ENCODE measurements at regions not wholly inside any gene's neighbourhood (a gene's known extent, or its start where the extent isn't known, plus 50 kb on each side); places are given as distances from the start of the nearest gene placed in this dataset.

- Histone ChIP-seq H3K27ac (ENCODE audit: low read depth, low read length, poor library complexity, severe bottlenecking) (no peak overlapping the region), H3K79me2 (ENCODE audit: insufficient read depth, low read depth, low read length) (no peaks in the 10 kb centered on the region), H4K20me1 (ENCODE audit: insufficient read depth, low read length) (no peaks in the 10 kb centered on the region), H2AFZ (ENCODE audit: low read length) (no peak overlapping the region), H3K4me3 (ENCODE audit: low read depth, low read length, poor library complexity, severe bottlenecking) (no peak overlapping the region), H3K9me2 (ENCODE audit: insufficient read depth, low read length) (no peaks in the 10 kb centered on the region), H3K9me3 (ENCODE audit: low read length) (no peaks in the 10 kb centered on the region), H3K36me3 (ENCODE audit: insufficient read depth, low read length) (no peaks in the 10 kb centered on the region), H3K4me1 (ENCODE audit: insufficient read depth, low read length, poor library complexity, severe bottlenecking) (no peaks in the 10 kb centered on the region), H3K4me2 (ENCODE audit: low read length) (no peak overlapping the region)
- CTCF ChIA-PET (ENCODE audit: unreplicated experiment) = no interaction called here
- intact Hi-C loops (cut with micrococcal nuclease; ENCODE audit: unreplicated experiment) = no loop called here
- DNase-seq (ENCODE audit: low spot score) = no peak
- no TSS peak for BruUV-seq (replicated peaks)
- no peak for TF ChIP-seq EZH2phosphoT487 (IDR thresholded peaks at IDR 0.05; ENCODE audit: borderline replicate concordance, low read depth, low read length)
- TF ChIP-seq CTCF (conservative IDR thresholded peaks at IDR 0.05; ENCODE audit: low read length) = no peak
- POLR2A ChIA-PET = no interaction called here
Measured at GRCh38 chr4:151993521-151993920, 232.7 kb upstream of the GATB start.

GRCh38 chr4:151992332-151993154 is 231.7 kb upstream of the GATB start:
- H3K4me1 ChIP-seq (ENCODE audit: insufficient read depth, low read length, poor library complexity, severe bottlenecking) = no peaks in the 10 kb centered on the region
- H3K4me3 ChIP-seq (ENCODE audit: low read depth, low read length, poor library complexity, severe bottlenecking) = no peak overlapping the region
- no peaks in the 10 kb centered on the region for H3K36me3 ChIP-seq (ENCODE audit: insufficient read depth, low read length)
- no TSS peak for BruUV-seq (replicated peaks)
- no peaks in the 10 kb centered on the region for H4K20me1 ChIP-seq (ENCODE audit: insufficient read depth, low read length)
- H3K4me2 ChIP-seq (ENCODE audit: low read length) = no peak overlapping the region
- H3K9me3 ChIP-seq (ENCODE audit: low read length) = no peaks in the 10 kb centered on the region
- TF ChIP-seq CTCF (conservative IDR thresholded peaks at IDR 0.05; ENCODE audit: low read length) = no peak
- TF ChIP-seq EZH2phosphoT487 (IDR thresholded peaks at IDR 0.05; ENCODE audit: borderline replicate concordance, low read depth, low read length) = no peak
- intact Hi-C loops (cut with micrococcal nuclease; ENCODE audit: unreplicated experiment) = no loop called here
- no peak for DNase-seq (ENCODE audit: low spot score)
- H3K27ac ChIP-seq (ENCODE audit: low read depth, low read length, poor library complexity, severe bottlenecking) = no peak overlapping the region
- ChIA-PET POLR2A (interaction anchor here (0.7 kb wide), 1 partner anchor 722 kb away, joined by 5 read pairs; no protein-coding TSS in a partner anchor), CTCF (ENCODE audit: unreplicated experiment) (no interaction called here)
- H3K79me2 ChIP-seq (ENCODE audit: insufficient read depth, low read depth, low read length) = no peaks in the 10 kb centered on the region
- no peak overlapping the region for H2AFZ ChIP-seq (ENCODE audit: low read length)
- H3K9me2 ChIP-seq (ENCODE audit: insufficient read depth, low read length) = no peaks in the 10 kb centered on the region

GRCh38 chr4:151991884-151992167 is 231.0 kb upstream of the GATB start:
- H3K27ac ChIP-seq (ENCODE audit: low read depth, low read length, poor library complexity, severe bottlenecking) = no peak overlapping the region
- no peak overlapping the region for H2AFZ ChIP-seq (ENCODE audit: low read length)
- no peak overlapping the region for H3K4me3 ChIP-seq (ENCODE audit: low read depth, low read length, poor library complexity, severe bottlenecking)
- no peaks in the 10 kb centered on the region for H3K9me2 ChIP-seq (ENCODE audit: insufficient read depth, low read length)
- no peak for DNase-seq (ENCODE audit: low spot score)
- no peaks in the 10 kb centered on the region for H3K79me2 ChIP-seq (ENCODE audit: insufficient read depth, low read depth, low read length)
- no peaks in the 10 kb centered on the region for H4K20me1 ChIP-seq (ENCODE audit: insufficient read depth, low read length)
- TF ChIP-seq EZH2phosphoT487 (IDR thresholded peaks at IDR 0.05; ENCODE audit: borderline replicate concordance, low read depth, low read length) = no peak
- no peak for TF ChIP-seq CTCF (conservative IDR thresholded peaks at IDR 0.05; ENCODE audit: low read length)
- H3K4me2 ChIP-seq (ENCODE audit: low read length) = no peak overlapping the region
- H3K4me1 ChIP-seq (ENCODE audit: insufficient read depth, low read length, poor library complexity, severe bottlenecking) = no peaks in the 10 kb centered on the region
- POLR2A ChIA-PET = no interaction called here
- BruUV-seq (replicated peaks) = no TSS peak
- no peaks in the 10 kb centered on the region for H3K9me3 ChIP-seq (ENCODE audit: low read length)
- CTCF ChIA-PET (ENCODE audit: unreplicated experiment) = no interaction called here
- intact Hi-C loops (cut with micrococcal nuclease; ENCODE audit: unreplicated experiment) = no loop called here
- H3K36me3 ChIP-seq (ENCODE audit: insufficient read depth, low read length) = no peaks in the 10 kb centered on the region

Measured in OCI-LY7 (cell line).